Loucy (cell line): ENCODE measurements at regions not wholly inside any gene's neighbourhood (a gene's known extent, or its start where the extent isn't known, plus 50 kb on each side); places are given as distances from the start of the nearest gene placed in this dataset.

Experiments
- H2AFZ ChIP-seq: fragments of 200-600 bp; sonication (generic); 2 replicates; pipeline ENCODE4 v1.6.0; 2016; ENCODE audit warnings: antibody characterized with exemption, mild to moderate bottlenecking, low read length, moderate library complexity
- H3F3A ChIP-seq: fragments of 200-600 bp; 2 replicates; pipeline ENCODE4 v1.6.0; 2016; ENCODE audit warnings: antibody characterized with exemption, low read depth, mild to moderate bottlenecking
- H3K27me3 ChIP-seq: fragments of 200-600 bp; sonication (generic); 2 replicates; pipeline ENCODE4 v1.6.1; 2014; ENCODE audit warnings: low read length, mild to moderate bottlenecking; ENCODE audit not compliant: insufficient read depth, poor library complexity, severe bottlenecking
- H3K36me3 ChIP-seq: fragments of 200-600 bp; sonication (generic); 2 replicates; pipeline ENCODE4 v1.6.1; 2016; ENCODE audit warnings: low read length; ENCODE audit not compliant: insufficient read depth
- H3K4me1 ChIP-seq: fragments of 200-600 bp; sonication (generic); 2 replicates; pipeline ENCODE4 v1.5.1; 2014; ENCODE audit warnings: low read length, mild to moderate bottlenecking; ENCODE audit not compliant: insufficient read depth, poor library complexity, severe bottlenecking
- H3K4me2 ChIP-seq: fragments of 200-600 bp; sonication (generic); 2 replicates; pipeline ENCODE4 v1.6.0; 2014; ENCODE audit warnings: antibody characterized with exemption, low read length, low read depth, mild to moderate bottlenecking; ENCODE audit not compliant: poor library complexity, severe bottlenecking
- H3K4me3 ChIP-seq: fragments of 200-600 bp; sonication (generic); 2 replicates; pipeline ENCODE4 v1.5.1; 2014; ENCODE audit warnings: low read length, mild to moderate bottlenecking, mixed read lengths; ENCODE audit not compliant: poor library complexity, severe bottlenecking
- H3K79me2 ChIP-seq: fragments of 200-600 bp; sonication (generic); 2 replicates; pipeline ENCODE4 v1.6.1; 2014; ENCODE audit warnings: low read length; ENCODE audit not compliant: insufficient read depth
- H3K9ac ChIP-seq: fragments of 200-600 bp; sonication (generic); 2 replicates; pipeline ENCODE4 v1.6.0; 2014; ENCODE audit warnings: mild to moderate bottlenecking, low read depth, low read length, moderate library complexity; ENCODE audit not compliant: poor library complexity, severe bottlenecking
- H3K9me2 ChIP-seq: fragments of 200-600 bp; sonication (generic); replicated peaks from 2 replicates; pipeline ENCODE4 v1.6.1; 2016; ENCODE audit warnings: low read depth, low read length, mixed read lengths
- H3K9me3 ChIP-seq: fragments of 200-600 bp; sonication (generic); 2 replicates; pipeline ENCODE4 v1.6.1; 2014; ENCODE audit warnings: mild to moderate bottlenecking, antibody characterized with exemption, low read length, low read depth; ENCODE audit not compliant: insufficient read depth
- H4K20me1 ChIP-seq: fragments of 200-600 bp; sonication (generic); 2 replicates; pipeline ENCODE4 v1.6.0; 2014; ENCODE audit warnings: antibody characterized with exemption, low read length, mild to moderate bottlenecking; ENCODE audit not compliant: insufficient read depth, poor library complexity, severe bottlenecking
- CTCF ChIP-seq: fragments of 200-600 bp; sonication (generic); conservative IDR thresholded peaks from 2 replicates; pipeline ENCODE4 v1.5.1; 2014; ENCODE audit warnings: mild to moderate bottlenecking, antibody characterized with exemption, low read length
- EZH2phosphoT487 ChIP-seq: fragments of 200-600 bp; IDR thresholded peaks from 2 replicates; pipeline ENCODE4 v1.6.1; 2018; ENCODE audit warnings: antibody characterized with exemption, mild to moderate bottlenecking, moderate library complexity, borderline replicate concordance

- Histone ChIP-seq H3K4me3 (no peak overlapping the region), H3K4me1 (peaks cover 6% of the 10 kb centered on the region), H3K9me2 (no peaks in the 10 kb centered on the region), H3F3A (no peaks in the 10 kb centered on the region), H3K9me3 (no peaks in the 10 kb centered on the region), H3K4me2 (no peak overlapping the region), H3K27me3 (no peaks in the 10 kb centered on the region), H3K79me2 (no peaks in the 10 kb centered on the region), H4K20me1 (no peaks in the 10 kb centered on the region), H3K9ac (no peak overlapping the region), H2AFZ (no peak overlapping the region), H3K36me3 (no peaks in the 10 kb centered on the region)
- no peak for TF ChIP-seq EZH2phosphoT487
- no peak for TF ChIP-seq CTCF
Measured at GRCh38 chr9:129407905-129408452, 212.9 kb downstream of the C9orf50 start.

- no peak overlapping the region for H3K4me3 ChIP-seq
- H3K27me3 ChIP-seq: no peaks in the 10 kb centered on the region
- H3K9me3 ChIP-seq: no peaks in the 10 kb centered on the region
- no peak overlapping the region for H2AFZ ChIP-seq
- no peak overlapping the region for H3K4me2 ChIP-seq
- no peaks in the 10 kb centered on the region for H3K36me3 ChIP-seq
- no peak for TF ChIP-seq EZH2phosphoT487
- TF ChIP-seq CTCF: no peak
- H3K4me1 ChIP-seq: peaks cover 3% of the 10 kb centered on the region
- H3F3A ChIP-seq: no peaks in the 10 kb centered on the region
- no peaks in the 10 kb centered on the region for H3K9me2 ChIP-seq
- H3K9ac ChIP-seq: no peak overlapping the region
- no peaks in the 10 kb centered on the region for H4K20me1 ChIP-seq
- H3K79me2 ChIP-seq: no peaks in the 10 kb centered on the region
Measured at GRCh38 chr9:129406278-129407225, 214.3 kb downstream of the C9orf50 start.

- TF ChIP-seq CTCF (no peak), EZH2phosphoT487 (no peak)
- Histone ChIP-seq H3K27me3 (no peaks in the 10 kb centered on the region), H3K4me3 (no peak overlapping the region), H3K9me3 (no peaks in the 10 kb centered on the region), H3K9me2 (no peaks in the 10 kb centered on the region), H3K4me1 (peaks cover 3% of the 10 kb centered on the region), H3K9ac (no peak overlapping the region), H3K36me3 (no peaks in the 10 kb centered on the region), H3K79me2 (no peaks in the 10 kb centered on the region), H3K4me2 (no peak overlapping the region), H4K20me1 (no peaks in the 10 kb centered on the region), H2AFZ (no peak overlapping the region), H3F3A (no peaks in the 10 kb centered on the region)
Measured at GRCh38 chr9:129405827-129406213, 215.1 kb downstream of the C9orf50 start.
